Dendritic cell treated with granulocyte-macrophage colony-stimulating factor and Interleukin-4, amounts not matched to agents 40 ng/mL and 50 ng/mL, for 4 days (primary cell): ENCODE measurements at regions not wholly inside any gene's neighbourhood (a gene's known extent, or its start where the extent isn't known, plus 50 kb on each side); places are given as distances from the start of the nearest gene placed in this dataset.

Source experiments
- H3K27ac Mint-ChIP-seq: one replicate; pipeline ENCODE4 v1.8.0; 2022; ENCODE audit warnings: mild to moderate bottlenecking, mixed read lengths
- H3K27me3 Mint-ChIP-seq: one replicate; pipeline ENCODE4 v1.8.0; 2022; ENCODE audit warnings: mild to moderate bottlenecking, mixed read lengths
- H3K36me3 Mint-ChIP-seq: one replicate; pipeline ENCODE4 v1.8.0; 2022; ENCODE audit warnings: low read depth, mixed read lengths
- H3K4me1 Mint-ChIP-seq: one replicate; pipeline ENCODE4 v1.8.0; 2022; ENCODE audit warnings: low read depth, mixed read lengths
- H3K4me3 Mint-ChIP-seq: one replicate; pipeline ENCODE4 v1.8.0; 2022; ENCODE audit warnings: mild to moderate bottlenecking, moderate library complexity, mixed read lengths
- H3K9me3 Mint-ChIP-seq: one replicate; pipeline ENCODE4 v1.8.0; 2022; ENCODE audit warnings: mixed read lengths
- intact Hi-C: fragments of 100-400 bp; cut with micrococcal nuclease; formaldehyde crosslinking; loops from one replicate; pipeline ENCODE4 v1.15.0; 2022

DNA sequence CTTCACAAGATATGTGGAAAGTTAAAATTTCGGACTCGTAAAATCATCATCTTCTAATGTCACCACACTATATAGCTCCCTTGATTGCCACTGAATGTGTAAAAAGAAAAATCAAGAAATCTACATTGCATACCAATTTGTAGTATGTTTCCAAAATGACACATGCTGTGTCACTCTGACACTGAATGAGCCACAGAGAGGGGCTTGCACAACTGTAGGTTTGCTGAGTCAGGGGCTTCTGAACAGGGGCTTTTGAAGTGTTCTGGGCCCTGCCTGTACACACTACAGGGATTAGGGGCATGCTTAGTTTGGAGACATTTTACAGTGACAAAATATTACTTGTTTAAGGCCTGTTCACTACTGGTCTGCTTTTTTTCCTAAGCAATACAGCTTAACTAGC lies 234.4 kb upstream of the GRAMD2B start:
- no peaks in the 10 kb centered on the region for H3K36me3 Mint-ChIP-seq
- no peaks in the 10 kb centered on the region for H3K4me1 Mint-ChIP-seq
- peaks cover 13% of the 10 kb centered on the region for H3K9me3 Mint-ChIP-seq
- no peak overlapping the region for H3K27ac Mint-ChIP-seq
- intact Hi-C loops, result no loop called here
- no peaks in the 10 kb centered on the region for H3K27me3 Mint-ChIP-seq
- no peak overlapping the region for H3K4me3 Mint-ChIP-seq

DNA sequence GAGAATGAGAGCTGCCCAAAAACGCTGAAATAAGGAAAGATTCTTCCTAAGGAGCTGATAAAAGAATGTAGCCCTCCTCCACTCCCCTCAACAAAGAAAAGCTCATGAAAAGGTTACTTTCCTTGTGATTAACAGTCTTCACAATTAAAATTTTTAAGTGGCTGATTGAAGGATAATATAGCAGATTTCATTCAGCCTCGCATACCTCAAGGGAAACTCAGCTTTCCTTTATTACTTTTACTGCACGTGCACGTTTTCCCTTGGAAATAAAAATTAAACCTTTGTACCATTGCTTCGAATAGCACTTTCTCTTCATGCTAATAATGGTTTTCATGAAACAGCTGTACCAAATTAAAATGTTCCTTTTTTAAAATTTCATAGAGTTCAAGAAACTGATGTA lies 234.0 kb upstream of the GRAMD2B start:
- H3K9me3 Mint-ChIP-seq, result peaks cover 13% of the 10 kb centered on the region
- no peaks in the 10 kb centered on the region for H3K36me3 Mint-ChIP-seq
- no peaks in the 10 kb centered on the region for H3K4me1 Mint-ChIP-seq
- H3K27me3 Mint-ChIP-seq, result no peaks in the 10 kb centered on the region
- no peak overlapping the region for H3K27ac Mint-ChIP-seq
- H3K4me3 Mint-ChIP-seq, result no peak overlapping the region
- intact Hi-C loops, result no loop called here

DNA sequence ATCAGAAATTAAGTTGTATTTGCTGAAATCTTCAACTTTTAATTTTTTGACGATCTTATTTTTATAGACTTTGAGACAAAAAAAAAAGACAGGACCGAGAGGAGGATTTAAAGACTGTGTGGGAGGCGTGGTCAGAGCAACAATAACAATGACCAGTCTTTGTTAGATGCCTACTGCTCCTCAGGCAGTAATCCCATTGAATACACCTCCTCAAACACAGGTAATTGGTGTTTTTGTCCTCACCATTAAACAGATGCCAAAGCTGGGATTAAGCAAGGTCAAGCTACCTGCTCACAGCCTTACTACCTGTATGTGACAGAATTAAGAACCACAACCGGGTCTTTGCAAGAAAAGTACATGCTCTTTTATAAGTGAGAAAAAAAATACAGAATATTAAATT lies 233.3 kb upstream of the GRAMD2B start:
- H3K4me1 Mint-ChIP-seq, result no peaks in the 10 kb centered on the region
- H3K9me3 Mint-ChIP-seq, result peaks cover 13% of the 10 kb centered on the region
- H3K27me3 Mint-ChIP-seq, result no peaks in the 10 kb centered on the region
- H3K4me3 Mint-ChIP-seq, result no peak overlapping the region
- no peak overlapping the region for H3K27ac Mint-ChIP-seq
- intact Hi-C loops, result no loop called here
- no peaks in the 10 kb centered on the region for H3K36me3 Mint-ChIP-seq

DNA sequence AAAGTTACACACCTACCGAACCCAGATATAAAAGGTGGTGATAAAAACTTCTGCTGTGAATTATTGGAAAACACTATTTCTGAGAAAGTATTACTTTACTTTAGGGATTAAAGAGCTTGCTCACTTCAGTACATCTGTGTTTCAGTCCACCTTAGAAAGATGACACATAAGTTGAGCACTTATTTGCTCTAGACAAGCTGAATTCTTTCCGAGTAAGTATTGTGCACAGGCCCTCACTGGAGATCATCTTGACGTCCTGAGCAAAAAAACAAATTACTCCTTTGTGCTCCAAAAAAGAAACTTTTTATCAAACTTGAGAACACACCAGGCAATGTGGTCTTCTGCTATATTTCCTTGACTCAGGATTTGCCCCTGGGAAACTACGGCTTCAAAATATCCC lies 231.0 kb upstream of the GRAMD2B start:
- H3K4me1 Mint-ChIP-seq, result no peaks in the 10 kb centered on the region
- no peaks in the 10 kb centered on the region for H3K27me3 Mint-ChIP-seq
- no peaks in the 10 kb centered on the region for H3K36me3 Mint-ChIP-seq
- no peaks in the 10 kb centered on the region for H3K9me3 Mint-ChIP-seq
- H3K4me3 Mint-ChIP-seq, result no peak overlapping the region
- intact Hi-C loops, result no loop called here
- H3K27ac Mint-ChIP-seq, result no peak overlapping the region

DNA sequence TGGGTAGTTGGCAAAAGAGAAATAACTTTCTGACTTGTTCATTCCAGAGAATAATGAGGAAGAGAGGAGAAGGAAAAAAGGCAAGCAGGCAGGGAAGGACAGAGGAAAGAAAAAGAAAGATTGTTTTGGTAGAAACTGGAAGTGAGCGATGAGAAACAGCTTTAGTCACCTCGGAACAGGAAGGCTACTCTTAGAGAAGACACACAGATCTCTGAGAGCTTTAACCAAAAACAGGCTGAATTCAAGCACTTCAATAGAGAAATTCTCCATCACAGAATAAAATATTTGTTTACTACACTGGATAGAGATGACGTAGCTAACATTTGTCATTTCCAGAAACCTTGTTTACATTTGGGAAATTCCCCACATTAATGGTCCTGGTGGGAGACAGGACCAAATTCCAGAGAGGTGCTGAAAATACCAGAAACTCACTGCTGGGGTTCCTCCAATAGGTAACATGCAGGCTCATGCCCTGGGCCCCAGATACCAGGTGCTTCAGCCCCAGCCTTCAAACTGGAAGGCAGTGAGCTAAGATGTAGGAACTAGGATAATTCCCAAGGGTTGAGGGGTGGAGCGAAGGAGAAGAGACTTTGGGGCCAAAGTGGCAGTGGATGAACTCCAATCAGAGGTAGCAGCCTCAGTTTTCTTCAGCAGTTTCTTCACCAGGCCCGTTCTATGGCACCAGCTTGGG lies 227.7 kb upstream of the GRAMD2B start:
- H3K27ac Mint-ChIP-seq, result no peak overlapping the region
- intact Hi-C loops, result no loop called here
- no peaks in the 10 kb centered on the region for H3K4me1 Mint-ChIP-seq
- H3K27me3 Mint-ChIP-seq, result no peaks in the 10 kb centered on the region
- no peaks in the 10 kb centered on the region for H3K36me3 Mint-ChIP-seq
- H3K4me3 Mint-ChIP-seq, result no peak overlapping the region
- H3K9me3 Mint-ChIP-seq, result peaks cover 15% of the 10 kb centered on the region

DNA sequence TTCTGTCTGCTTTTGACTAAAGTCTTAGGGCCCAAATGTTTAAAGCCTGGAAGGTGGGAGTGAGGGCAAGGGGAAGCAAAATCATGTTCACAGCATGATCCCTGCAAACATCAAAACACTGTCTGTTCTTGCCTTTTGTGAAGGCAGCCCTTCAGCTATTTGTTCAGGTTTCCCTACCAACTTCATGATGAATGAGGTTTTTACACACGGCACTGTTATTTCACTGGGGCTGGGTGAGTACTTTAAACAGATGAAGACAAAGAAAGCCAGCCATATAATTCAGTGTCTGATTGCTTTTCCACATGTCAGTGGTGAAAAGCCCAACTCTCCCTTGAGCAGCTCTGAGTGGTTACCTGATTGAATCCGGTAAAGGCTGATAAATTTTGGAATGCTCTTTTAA lies 224.7 kb upstream of the GRAMD2B start:
- Mint-ChIP-seq H3K4me3 (no peak overlapping the region), H3K4me1 (no peaks in the 10 kb centered on the region), H3K36me3 (no peaks in the 10 kb centered on the region), H3K27ac (no peak overlapping the region), H3K9me3 (peaks cover 45% of the 10 kb centered on the region), H3K27me3 (no peaks in the 10 kb centered on the region)
- intact Hi-C loops, result no loop called here

DNA sequence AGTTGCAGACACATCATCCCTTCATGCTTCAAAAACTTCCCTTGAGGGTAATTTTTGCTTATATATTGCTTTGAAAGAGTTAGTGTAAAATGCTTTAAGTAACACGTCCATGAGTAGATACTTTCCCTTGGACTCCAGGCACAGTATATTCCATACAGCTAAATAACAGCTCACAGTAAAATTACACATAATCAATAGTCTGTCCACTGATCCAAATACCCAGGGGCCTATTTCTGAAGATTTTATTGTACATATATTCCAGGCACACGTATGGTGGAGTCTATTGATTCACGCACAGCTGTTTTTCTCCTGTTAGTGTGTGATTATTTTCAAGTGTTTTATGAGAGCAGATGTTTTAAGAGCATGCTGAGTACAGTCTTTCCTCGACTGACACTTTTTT lies 223.7 kb upstream of the GRAMD2B start:
- no peaks in the 10 kb centered on the region for H3K27me3 Mint-ChIP-seq
- no peaks in the 10 kb centered on the region for H3K36me3 Mint-ChIP-seq
- no peak overlapping the region for H3K4me3 Mint-ChIP-seq
- no peak overlapping the region for H3K27ac Mint-ChIP-seq
- H3K9me3 Mint-ChIP-seq, result peaks cover 54% of the 10 kb centered on the region
- no peaks in the 10 kb centered on the region for H3K4me1 Mint-ChIP-seq
- intact Hi-C loops, result no loop called here

DNA sequence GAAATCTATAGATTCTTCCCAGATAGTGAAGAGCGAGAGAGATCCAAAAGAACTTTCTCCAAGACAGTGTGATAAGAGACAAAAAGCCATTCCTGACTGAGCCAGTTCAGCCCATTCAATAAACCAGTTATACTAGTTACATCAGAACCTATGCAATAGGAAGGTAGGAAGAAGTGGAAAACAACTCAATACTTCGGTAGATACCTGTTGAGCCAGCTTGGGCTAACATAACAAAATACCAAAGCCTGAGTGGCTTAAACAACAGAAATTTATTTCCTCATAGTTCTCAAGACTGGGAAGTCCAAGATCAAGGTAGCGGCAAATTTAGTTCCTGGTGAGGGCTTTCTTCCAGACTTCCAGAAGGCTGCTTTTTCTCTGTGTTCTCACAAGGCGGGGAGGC lies 214.5 kb upstream of the GRAMD2B start:
- peaks cover 72% of the 10 kb centered on the region for H3K9me3 Mint-ChIP-seq
- no peak overlapping the region for H3K27ac Mint-ChIP-seq
- H3K27me3 Mint-ChIP-seq, result no peaks in the 10 kb centered on the region
- intact Hi-C loops, result no loop called here
- H3K4me3 Mint-ChIP-seq, result no peak overlapping the region
- H3K4me1 Mint-ChIP-seq, result no peaks in the 10 kb centered on the region
- H3K36me3 Mint-ChIP-seq, result no peaks in the 10 kb centered on the region

DNA sequence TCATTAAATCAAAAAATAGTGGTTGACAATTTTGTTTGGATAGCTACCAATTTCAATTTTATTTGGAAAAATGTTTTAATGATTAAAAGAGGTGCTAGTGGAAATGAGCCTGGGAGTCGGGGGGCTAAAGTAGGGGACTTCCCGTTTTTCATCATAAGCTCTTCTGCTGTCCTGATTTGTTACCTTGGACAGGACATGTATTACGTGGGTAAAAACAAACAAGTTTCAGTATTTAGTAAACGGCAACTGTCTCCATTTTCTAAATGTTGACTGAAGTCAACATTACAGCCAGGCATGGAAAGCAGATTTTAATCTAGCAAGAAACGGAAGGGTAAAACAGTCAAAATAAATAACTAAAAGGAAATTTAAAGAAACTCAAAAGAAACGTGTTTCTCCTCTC lies 212.3 kb upstream of the GRAMD2B start:
- H3K27ac Mint-ChIP-seq, result no peak overlapping the region
- no peaks in the 10 kb centered on the region for H3K36me3 Mint-ChIP-seq
- intact Hi-C loops, result no loop called here
- H3K27me3 Mint-ChIP-seq, result no peaks in the 10 kb centered on the region
- no peaks in the 10 kb centered on the region for H3K4me1 Mint-ChIP-seq
- H3K9me3 Mint-ChIP-seq, result peaks cover 50% of the 10 kb centered on the region
- no peak overlapping the region for H3K4me3 Mint-ChIP-seq

DNA sequence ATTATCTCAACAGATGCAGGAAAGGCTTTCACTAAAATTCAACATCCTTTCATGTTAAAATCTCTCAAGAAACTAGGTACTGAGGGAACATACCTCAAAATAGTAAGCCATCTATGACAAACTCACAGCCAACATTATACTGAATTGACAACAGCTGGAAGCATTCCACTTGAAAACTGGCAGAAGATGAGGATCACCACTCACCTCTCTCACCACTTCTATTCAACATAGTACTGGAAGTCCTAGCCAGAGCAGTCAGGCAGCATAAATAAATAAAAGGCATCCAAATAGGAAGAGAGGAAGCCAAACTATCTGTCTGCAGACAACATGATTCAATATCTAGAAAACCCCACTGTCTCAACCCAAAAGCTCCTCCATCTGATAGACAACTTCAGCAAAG lies 203.6 kb upstream of the GRAMD2B start:
- no peaks in the 10 kb centered on the region for H3K27me3 Mint-ChIP-seq
- H3K27ac Mint-ChIP-seq, result no peak overlapping the region
- no peaks in the 10 kb centered on the region for H3K4me1 Mint-ChIP-seq
- H3K9me3 Mint-ChIP-seq, result peaks cover 41% of the 10 kb centered on the region
- no peak overlapping the region for H3K4me3 Mint-ChIP-seq
- intact Hi-C loops, result no loop called here
- H3K36me3 Mint-ChIP-seq, result no peaks in the 10 kb centered on the region

DNA sequence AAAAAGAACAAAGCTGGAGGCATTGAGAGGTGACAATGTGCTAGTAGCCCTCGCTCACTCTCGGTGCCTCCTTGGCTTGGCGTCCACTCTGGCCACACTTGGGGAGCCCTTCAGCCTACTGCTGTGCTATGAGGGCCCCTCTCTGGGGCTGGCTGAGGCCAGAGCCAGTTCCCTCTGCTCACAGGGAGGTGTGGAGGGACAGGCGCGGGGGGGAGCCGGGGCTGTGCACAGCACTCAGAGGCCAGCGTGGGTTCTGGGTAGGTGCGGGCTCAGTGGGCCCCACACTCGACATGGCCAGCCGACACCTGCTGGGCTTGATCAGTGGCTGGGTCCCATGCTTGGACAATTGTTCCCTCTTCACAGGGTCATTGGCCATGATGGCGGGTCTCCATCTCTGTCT lies 202.5 kb upstream of the GRAMD2B start:
- H3K27ac Mint-ChIP-seq, result no peak overlapping the region
- no peaks in the 10 kb centered on the region for H3K36me3 Mint-ChIP-seq
- intact Hi-C loops, result no loop called here
- no peak overlapping the region for H3K4me3 Mint-ChIP-seq
- H3K27me3 Mint-ChIP-seq, result no peaks in the 10 kb centered on the region
- H3K4me1 Mint-ChIP-seq, result no peaks in the 10 kb centered on the region
- peaks cover 41% of the 10 kb centered on the region for H3K9me3 Mint-ChIP-seq

DNA sequence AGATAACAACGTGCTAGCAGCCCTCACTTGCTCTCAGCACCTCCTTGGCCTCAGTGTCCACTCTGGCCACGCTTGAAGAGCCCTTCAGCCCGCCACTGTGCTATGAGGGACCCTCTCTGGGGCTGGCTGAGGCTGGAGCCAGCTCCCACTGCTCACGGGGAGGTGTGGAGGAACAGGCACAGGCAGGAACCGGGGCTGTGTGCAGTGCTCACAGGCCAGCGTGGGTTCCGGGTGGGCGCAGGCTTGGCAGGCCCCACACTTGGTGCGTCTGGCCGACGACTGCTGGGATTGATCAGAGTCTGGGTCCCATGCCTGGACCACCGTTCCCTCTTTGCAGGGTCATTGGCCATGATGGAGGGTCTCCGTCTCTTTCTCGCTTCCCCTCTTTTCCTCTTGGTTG lies 194.3 kb upstream of the GRAMD2B start:
- no peak overlapping the region for H3K4me3 Mint-ChIP-seq
- H3K27me3 Mint-ChIP-seq, result no peaks in the 10 kb centered on the region
- intact Hi-C loops, result no loop called here
- H3K27ac Mint-ChIP-seq, result no peak overlapping the region
- H3K9me3 Mint-ChIP-seq, result peaks cover 41% of the 10 kb centered on the region
- no peaks in the 10 kb centered on the region for H3K36me3 Mint-ChIP-seq
- H3K4me1 Mint-ChIP-seq, result no peaks in the 10 kb centered on the region

DNA sequence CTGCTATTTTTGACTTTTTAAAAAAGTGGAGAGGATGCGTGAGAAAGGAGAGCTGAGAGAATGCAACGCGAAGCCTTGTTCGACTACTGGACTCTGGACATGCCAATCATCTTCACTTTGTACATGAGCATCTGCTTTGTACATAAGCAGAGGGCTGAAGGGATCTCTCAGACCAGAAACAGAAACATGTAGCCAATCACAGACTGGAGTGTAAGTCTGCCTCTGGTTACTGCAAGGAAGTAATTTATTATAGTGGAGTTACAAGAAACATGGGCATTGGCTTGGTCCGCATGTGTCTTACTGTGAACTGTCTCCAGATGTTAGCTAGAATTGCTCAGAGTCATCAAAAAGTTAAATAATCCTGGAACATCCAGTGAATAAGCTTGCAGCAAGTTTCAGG lies 190.0 kb upstream of the GRAMD2B start:
- H3K27ac Mint-ChIP-seq, result no peak overlapping the region
- intact Hi-C loops, result no loop called here
- H3K4me1 Mint-ChIP-seq, result no peaks in the 10 kb centered on the region
- H3K4me3 Mint-ChIP-seq, result no peak overlapping the region
- no peaks in the 10 kb centered on the region for H3K36me3 Mint-ChIP-seq
- H3K9me3 Mint-ChIP-seq, result peaks cover 24% of the 10 kb centered on the region
- no peaks in the 10 kb centered on the region for H3K27me3 Mint-ChIP-seq

DNA sequence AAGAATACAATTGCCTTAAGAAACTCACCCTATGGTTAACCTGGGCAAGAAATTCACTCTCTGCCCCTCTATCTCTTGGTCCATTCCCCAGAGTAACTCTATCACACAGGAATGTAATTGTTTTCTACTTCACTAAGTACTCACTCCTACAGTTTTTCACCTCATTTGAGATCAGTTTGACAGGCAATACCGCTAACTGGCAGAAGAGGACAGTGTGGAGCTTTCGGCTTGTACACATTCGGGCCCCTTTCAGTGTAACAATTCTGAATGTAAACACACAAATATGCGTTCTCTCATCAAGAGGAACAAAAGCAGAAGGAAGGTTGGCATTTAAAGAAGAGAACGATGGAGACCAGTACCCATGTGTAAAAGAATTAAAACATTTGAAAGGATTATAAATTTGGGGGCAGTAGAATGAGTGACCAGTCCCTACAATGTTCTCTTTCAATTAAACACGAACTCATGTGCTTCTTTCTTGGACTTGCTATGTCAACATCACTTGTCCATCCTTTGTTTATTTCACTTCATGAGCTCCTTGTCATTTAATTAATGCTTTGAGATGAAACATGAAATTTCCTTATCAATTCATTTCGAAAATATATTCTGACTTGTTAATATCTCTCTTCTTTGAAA lies 188.5 kb upstream of the GRAMD2B start:
- Mint-ChIP-seq H3K4me3 (no peak overlapping the region), H3K27me3 (no peaks in the 10 kb centered on the region), H3K4me1 (no peaks in the 10 kb centered on the region), H3K9me3 (peaks cover 14% of the 10 kb centered on the region), H3K27ac (no peak overlapping the region), H3K36me3 (no peaks in the 10 kb centered on the region)
- intact Hi-C loops, result no loop called here

DNA sequence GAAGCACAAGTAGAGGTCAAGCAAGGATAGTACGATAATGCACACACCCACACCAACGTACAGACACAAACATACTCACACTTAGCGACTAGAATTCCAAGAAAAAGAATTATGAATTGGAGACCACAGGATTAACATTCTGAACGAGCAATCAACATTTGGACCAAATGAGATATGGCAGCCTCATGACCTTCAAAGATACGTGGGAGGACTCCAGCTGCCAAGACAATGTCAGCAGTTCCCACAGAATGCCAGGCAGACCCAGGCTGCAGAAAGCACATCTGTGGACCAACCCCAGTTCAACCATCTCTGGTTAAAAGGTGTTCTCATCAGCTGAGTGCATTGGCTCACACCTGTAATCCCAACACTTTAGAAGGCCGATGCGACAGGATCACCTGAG lies 187.6 kb upstream of the GRAMD2B start:
- peaks cover 7% of the 10 kb centered on the region for H3K9me3 Mint-ChIP-seq
- no peak overlapping the region for H3K4me3 Mint-ChIP-seq
- intact Hi-C loops, result no loop called here
- H3K27me3 Mint-ChIP-seq, result no peaks in the 10 kb centered on the region
- H3K36me3 Mint-ChIP-seq, result no peaks in the 10 kb centered on the region
- no peak overlapping the region for H3K27ac Mint-ChIP-seq
- H3K4me1 Mint-ChIP-seq, result no peaks in the 10 kb centered on the region
